Neural progenitor cell (in vitro differentiated cells): ENCODE measurements at regions not wholly inside any gene's neighbourhood (a gene's known extent, or its start where the extent isn't known, plus 50 kb on each side); places are given as distances from the start of the nearest gene placed in this dataset.

Source experiments
- DNase-seq: peaks from one replicate; pipeline ENCODE4 v3.0.0-alpha.2; 2016; ENCODE audit warnings: low spot score
- H2AFZ ChIP-seq: fragments of 200-600 bp; sonication (generic); replicated peaks from 2 replicates; pipeline ENCODE4 v1.6.1; 2016; ENCODE audit warnings: antibody characterized with exemption
- H3F3A ChIP-seq: fragments of 200-600 bp; sonication (generic); 2 replicates; pipeline ENCODE4 v1.6.1; 2016; ENCODE audit warnings: antibody characterized with exemption, low read depth
- H3K27ac ChIP-seq: fragments of 200-600 bp; sonication (generic); 2 replicates; pipeline ENCODE4 v1.5.1; 2016; ENCODE audit warnings: mild to moderate bottlenecking
- H3K27me3 ChIP-seq: fragments of 200-600 bp; sonication (generic); 2 replicates; pipeline ENCODE4 v1.6.1; 2016; ENCODE audit warnings: mild to moderate bottlenecking, moderate library complexity
- H3K36me3 ChIP-seq: fragments of 200-600 bp; sonication (generic); 2 replicates; pipeline ENCODE4 v1.5.1; 2016
- H3K4me1 ChIP-seq: fragments of 200-600 bp; sonication (generic); 2 replicates; pipeline ENCODE4 v1.6.1; 2016; ENCODE audit warnings: mixed run types
- H3K4me2 ChIP-seq: fragments of 200-600 bp; sonication (generic); 2 replicates; pipeline ENCODE4 v1.6.1; 2016
- H3K4me3 ChIP-seq: fragments of 200-600 bp; sonication (generic); 2 replicates; pipeline ENCODE4 v1.5.1; 2016
- H3K79me2 ChIP-seq: fragments of 200-600 bp; sonication (generic); 2 replicates; pipeline ENCODE4 v1.6.1; 2016; ENCODE audit warnings: low read depth
- H3K9ac ChIP-seq: fragments of 200-600 bp; sonication (generic); 2 replicates; pipeline ENCODE4 v1.6.1; 2016
- H3K9me3 ChIP-seq: fragments of 200-600 bp; sonication (generic); 2 replicates; pipeline ENCODE4 v1.5.1; 2016; ENCODE audit warnings: low read depth
- H4K20me1 ChIP-seq: fragments of 200-600 bp; sonication (generic); 2 replicates; pipeline ENCODE4 v1.6.1; 2016; ENCODE audit warnings: low read depth
- H3K27ac Mint-ChIP-seq: 3 replicates; pipeline ENCODE4 v1.8.0; 2021; ENCODE audit warnings: mixed read lengths
- H3K27me3 Mint-ChIP-seq: 2 replicates; pipeline ENCODE4 v1.8.0; 2022; ENCODE audit warnings: low read depth, mild to moderate bottlenecking, inconsistent platforms, moderate library complexity, mixed read lengths; ENCODE audit not compliant: insufficient read depth
- H3K36me3 Mint-ChIP-seq: 3 replicates; pipeline ENCODE4 v1.8.0; 2021; ENCODE audit warnings: mixed read lengths
- H3K4me1 Mint-ChIP-seq: 3 replicates; pipeline ENCODE4 v1.8.0; 2021; ENCODE audit warnings: mixed read lengths
- H3K4me3 Mint-ChIP-seq: 3 replicates; pipeline ENCODE4 v1.8.0; 2021; ENCODE audit warnings: mild to moderate bottlenecking, moderate library complexity, mixed read lengths
- H3K9me3 Mint-ChIP-seq: 3 replicates; pipeline ENCODE4 v1.8.0; 2020; ENCODE audit warnings: mixed read lengths
- CTCF ChIP-seq: fragments of 200-600 bp; sonication (generic); IDR thresholded peaks from 2 replicates; pipeline ENCODE4 v1.5.1; 2017; ENCODE audit warnings: antibody characterized with exemption, mild to moderate bottlenecking
- EZH2 ChIP-seq: fragments of 200-600 bp; sonication (generic); IDR thresholded peaks from 2 replicates; pipeline ENCODE4 v1.6.1; 2017; ENCODE audit warnings: antibody characterized with exemption, mild to moderate bottlenecking, moderate library complexity
- EZH2phosphoT487 ChIP-seq: fragments of 200-600 bp; sonication (generic); IDR thresholded peaks from 2 replicates; pipeline ENCODE4 v1.6.1; 2017; ENCODE audit warnings: antibody characterized with exemption

GRCh38 chr16:52212841-52213240 lies 334.1 kb downstream of the TOX3 start:
- Mint-ChIP-seq H3K27me3 (no peaks in the 10 kb centered on the region), H3K4me3 (no peak overlapping the region), H3K4me1 (no peaks in the 10 kb centered on the region), H3K27ac (no peak overlapping the region), H3K36me3 (no peaks in the 10 kb centered on the region), H3K9me3 (no peaks in the 10 kb centered on the region)
- Histone ChIP-seq H3K27me3 (no peaks in the 10 kb centered on the region), H3F3A (no peaks in the 10 kb centered on the region), H3K4me1 (no peaks in the 10 kb centered on the region), H2AFZ (no peak overlapping the region), H3K27ac (no peak overlapping the region), H4K20me1 (no peaks in the 10 kb centered on the region), H3K79me2 (no peaks in the 10 kb centered on the region), H3K9me3 (no peaks in the 10 kb centered on the region), H3K36me3 (no peaks in the 10 kb centered on the region), H3K9ac (no peak overlapping the region), H3K4me2 (no peak overlapping the region), H3K4me3 (no peak overlapping the region)
- TF ChIP-seq EZH2phosphoT487 (no peak), EZH2 (no peak), CTCF (no peak)
- DNase-seq = no peak

GRCh38 chr16:52209227-52209626 lies 337.7 kb downstream of the TOX3 start:
- Mint-ChIP-seq H3K36me3 (no peaks in the 10 kb centered on the region), H3K27me3 (no peaks in the 10 kb centered on the region), H3K27ac (no peak overlapping the region), H3K9me3 (no peaks in the 10 kb centered on the region), H3K4me3 (no peak overlapping the region), H3K4me1 (no peaks in the 10 kb centered on the region)
- Histone ChIP-seq H3F3A (no peaks in the 10 kb centered on the region), H3K4me3 (no peak overlapping the region), H3K4me2 (no peak overlapping the region), H3K9me3 (no peaks in the 10 kb centered on the region), H3K9ac (no peak overlapping the region), H4K20me1 (no peaks in the 10 kb centered on the region), H3K27ac (no peak overlapping the region), H3K79me2 (no peaks in the 10 kb centered on the region), H3K36me3 (no peaks in the 10 kb centered on the region), H3K27me3 (no peaks in the 10 kb centered on the region), H2AFZ (no peak overlapping the region), H3K4me1 (no peaks in the 10 kb centered on the region)
- DNase-seq = no peak
- TF ChIP-seq EZH2phosphoT487 (no peak), EZH2 (no peak), CTCF (no peak)

DNA sequence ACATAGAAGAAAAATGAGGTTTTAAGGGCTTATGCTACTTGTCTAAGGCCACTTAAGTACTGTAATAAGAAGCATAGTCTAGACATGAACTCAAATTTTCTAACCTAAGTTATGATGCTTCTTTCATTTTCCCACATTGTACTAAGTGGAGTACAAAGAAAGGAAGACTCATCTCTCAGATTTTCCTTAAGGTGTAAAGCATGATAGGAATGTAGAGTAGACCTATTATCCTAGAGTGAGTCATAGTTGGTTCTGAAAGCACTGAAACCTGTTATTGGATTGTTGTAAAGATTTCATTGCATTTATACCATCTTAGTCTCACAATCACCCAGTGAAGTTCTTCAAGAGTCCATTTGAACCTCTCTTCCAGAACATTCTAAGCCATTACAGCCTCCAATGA lies 343.8 kb downstream of the TOX3 start:
- H3K9ac ChIP-seq = no peak overlapping the region
- H3K4me2 ChIP-seq = no peak overlapping the region
- H3K9me3 Mint-ChIP-seq = no peaks in the 10 kb centered on the region
- H3K27me3 ChIP-seq = no peaks in the 10 kb centered on the region
- H3K4me3 Mint-ChIP-seq = no peak overlapping the region
- H3K79me2 ChIP-seq = no peaks in the 10 kb centered on the region
- no peak overlapping the region for H3K4me3 ChIP-seq
- no peak for DNase-seq
- H3K4me1 Mint-ChIP-seq = no peaks in the 10 kb centered on the region
- H3K9me3 ChIP-seq = no peaks in the 10 kb centered on the region
- no peak overlapping the region for H2AFZ ChIP-seq
- H3K27me3 Mint-ChIP-seq = no peaks in the 10 kb centered on the region
- H4K20me1 ChIP-seq = no peaks in the 10 kb centered on the region
- no peaks in the 10 kb centered on the region for H3K4me1 ChIP-seq
- no peak overlapping the region for H3K27ac Mint-ChIP-seq
- H3K36me3 ChIP-seq = no peaks in the 10 kb centered on the region
- no peak for TF ChIP-seq EZH2phosphoT487
- TF ChIP-seq EZH2 = no peak
- TF ChIP-seq CTCF = no peak
- no peaks in the 10 kb centered on the region for H3F3A ChIP-seq
- H3K27ac ChIP-seq = no peak overlapping the region
- H3K36me3 Mint-ChIP-seq = no peaks in the 10 kb centered on the region

DNA sequence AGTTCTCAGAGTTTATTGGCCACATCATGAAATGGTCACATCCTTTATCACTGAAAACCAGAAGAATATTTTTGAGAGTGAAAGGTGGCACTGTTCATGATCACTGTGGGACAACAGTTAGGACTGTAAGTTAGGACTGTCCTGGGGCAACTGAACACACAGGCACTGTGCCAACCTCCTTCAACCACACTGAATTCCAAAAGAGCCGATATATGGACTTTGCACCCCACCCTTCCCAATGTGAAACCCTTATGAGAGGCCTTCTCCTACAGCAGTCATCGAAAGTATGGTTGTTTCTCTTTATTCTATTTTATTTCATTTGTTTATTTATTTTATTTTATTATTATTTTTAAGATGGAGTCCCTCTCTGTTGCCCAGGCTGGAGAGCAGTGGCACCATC lies 353.5 kb downstream of the TOX3 start:
- H3K4me2 ChIP-seq = no peak overlapping the region

More for the DNA sequence above, 353.5 kb downstream of the TOX3 start:
- no peak overlapping the region for H3K9ac ChIP-seq
- H3K27ac ChIP-seq = no peak overlapping the region
- Mint-ChIP-seq H3K4me3 (no peak overlapping the region), H3K27me3 (peaks cover 6% of the 10 kb centered on the region), H3K36me3 (no peaks in the 10 kb centered on the region), H3K27ac (no peak overlapping the region), H3K4me1 (peaks cover 9% of the 10 kb centered on the region), H3K9me3 (peaks cover 4% of the 10 kb centered on the region)
- H2AFZ ChIP-seq = no peak overlapping the region
- H3K4me1 ChIP-seq = peaks cover 10% of the 10 kb centered on the region
- DNase-seq = no peak
- H3K9me3 ChIP-seq = no peaks in the 10 kb centered on the region
- no peaks in the 10 kb centered on the region for H3K27me3 ChIP-seq
- H4K20me1 ChIP-seq = no peaks in the 10 kb centered on the region
- TF ChIP-seq EZH2 = no peak
- no peak for TF ChIP-seq CTCF
- no peaks in the 10 kb centered on the region for H3K36me3 ChIP-seq
- peaks cover 7% of the 10 kb centered on the region for H3F3A ChIP-seq
- H3K79me2 ChIP-seq = no peaks in the 10 kb centered on the region
- H3K4me3 ChIP-seq = no peak overlapping the region
